AG09319 (cell line): ENCODE measurements at regions not wholly inside any gene's neighbourhood (a gene's known extent, or its start where the extent isn't known, plus 50 kb on each side); places are given as distances from the start of the nearest gene placed in this dataset.

ENCODE experiments used
- DNase-seq: peaks from one replicate; pipeline ENCODE4 v3.0.0-alpha.2; 2010; ENCODE audit warnings: low read depth; ENCODE audit errors: extremely low read depth
- TF ChIP-seq, protein P1 (sequence below): IDR thresholded peaks from 2 replicates; pipeline ENCODE4 v1.5.1; 2011; ENCODE audit warnings: low read depth, mild to moderate bottlenecking, inconsistent platforms, low read length, moderate library complexity

DNA sequence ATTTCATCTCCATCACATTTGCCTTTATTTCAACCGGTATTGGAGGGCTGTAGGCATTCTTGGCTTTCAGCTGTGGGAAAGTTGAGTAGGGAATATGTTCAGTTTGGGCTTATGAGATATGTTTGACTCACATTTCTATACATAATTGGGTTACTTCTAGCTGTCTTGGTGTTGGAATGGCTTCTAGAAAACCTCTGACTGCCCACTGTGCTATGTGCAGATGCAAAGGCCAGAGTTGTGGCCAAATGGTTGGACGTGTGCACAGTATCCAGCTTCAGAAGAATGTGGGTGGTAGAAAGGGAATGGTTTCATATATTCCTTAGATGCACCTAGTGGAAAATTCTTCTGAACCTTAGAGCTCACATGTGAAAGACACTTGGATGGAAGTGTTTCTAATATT is 92.6 kb upstream of the H2AZ1 start:
- no peak for DNase-seq
- TF ChIP-seq, protein P1, sequence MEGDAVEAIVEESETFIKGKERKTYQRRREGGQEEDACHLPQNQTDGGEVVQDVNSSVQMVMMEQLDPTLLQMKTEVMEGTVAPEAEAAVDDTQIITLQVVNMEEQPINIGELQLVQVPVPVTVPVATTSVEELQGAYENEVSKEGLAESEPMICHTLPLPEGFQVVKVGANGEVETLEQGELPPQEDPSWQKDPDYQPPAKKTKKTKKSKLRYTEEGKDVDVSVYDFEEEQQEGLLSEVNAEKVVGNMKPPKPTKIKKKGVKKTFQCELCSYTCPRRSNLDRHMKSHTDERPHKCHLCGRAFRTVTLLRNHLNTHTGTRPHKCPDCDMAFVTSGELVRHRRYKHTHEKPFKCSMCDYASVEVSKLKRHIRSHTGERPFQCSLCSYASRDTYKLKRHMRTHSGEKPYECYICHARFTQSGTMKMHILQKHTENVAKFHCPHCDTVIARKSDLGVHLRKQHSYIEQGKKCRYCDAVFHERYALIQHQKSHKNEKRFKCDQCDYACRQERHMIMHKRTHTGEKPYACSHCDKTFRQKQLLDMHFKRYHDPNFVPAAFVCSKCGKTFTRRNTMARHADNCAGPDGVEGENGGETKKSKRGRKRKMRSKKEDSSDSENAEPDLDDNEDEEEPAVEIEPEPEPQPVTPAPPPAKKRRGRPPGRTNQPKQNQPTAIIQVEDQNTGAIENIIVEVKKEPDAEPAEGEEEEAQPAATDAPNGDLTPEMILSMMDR, result no peak

DNA sequence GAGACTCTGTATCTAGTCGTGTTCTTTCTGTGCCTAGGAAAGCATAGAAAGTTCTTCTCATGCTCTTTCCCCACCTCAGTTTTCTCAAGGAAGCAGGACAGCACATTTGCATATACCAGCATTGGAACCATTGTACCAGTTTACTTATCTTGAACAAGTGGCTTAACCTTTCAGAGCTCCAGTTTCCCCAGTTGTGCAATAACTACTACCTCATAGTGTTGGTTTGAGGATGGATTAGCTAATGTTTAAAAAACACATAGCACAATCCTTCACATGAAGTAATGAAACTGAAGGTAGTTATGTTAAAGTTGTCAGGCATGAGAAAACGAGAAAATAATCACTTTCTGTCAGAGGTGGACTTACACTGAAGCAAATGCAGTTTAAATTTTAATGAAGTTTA is 92.2 kb upstream of the H2AZ1 start:
- TF ChIP-seq, protein P1, result no peak
- DNase-seq, result no peak

DNA sequence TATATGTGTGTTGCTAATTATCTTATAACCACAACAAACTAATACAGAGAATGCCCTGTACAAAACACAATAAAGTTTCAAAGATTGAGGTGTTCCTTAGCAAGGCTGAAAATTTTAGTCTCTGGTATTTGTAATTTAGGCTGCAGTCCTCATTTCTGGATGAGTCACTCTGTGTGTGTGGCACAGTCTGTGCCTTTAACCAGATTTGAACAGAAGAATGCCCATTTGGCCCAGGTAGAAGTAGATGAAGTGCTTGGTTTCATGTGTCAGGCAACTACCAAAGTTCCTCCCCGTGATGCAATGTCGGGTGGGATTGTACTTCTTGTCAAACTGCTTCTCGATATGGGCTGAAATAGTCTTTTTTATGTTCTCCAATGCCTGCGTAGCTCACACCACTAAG is 91.6 kb upstream of the H2AZ1 start:
- TF ChIP-seq, protein P1, result no peak
- DNase-seq, result no peak

DNA sequence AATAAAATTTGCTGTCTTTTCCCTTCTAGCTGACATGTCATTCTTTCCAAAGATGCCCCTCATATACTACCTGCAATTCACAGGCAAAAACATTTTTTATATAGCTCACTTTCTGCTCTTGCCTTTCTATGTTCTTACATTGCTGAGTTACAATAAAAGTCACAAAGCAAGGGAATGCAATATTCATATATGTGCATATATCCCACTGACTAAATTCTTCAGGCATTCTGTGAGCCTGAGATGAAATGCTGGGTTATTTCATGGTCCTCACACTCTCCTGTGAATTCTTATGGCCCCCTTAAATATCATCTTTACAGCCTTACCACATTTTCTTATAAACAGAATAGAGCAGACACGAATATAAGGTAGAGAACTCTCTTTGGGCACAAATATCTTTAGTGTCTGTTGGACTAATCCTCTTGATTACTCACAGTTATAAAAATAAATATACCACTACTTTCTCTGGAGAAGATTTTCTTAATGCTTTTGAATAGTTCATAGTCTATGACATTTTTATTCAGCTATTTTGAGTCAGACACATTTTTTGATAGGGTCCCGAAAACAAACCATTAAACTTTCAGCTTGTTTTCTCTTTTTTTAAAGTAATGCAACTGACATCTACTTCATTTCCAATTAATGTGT is 84.1 kb upstream of the H2AZ1 start:
- TF ChIP-seq, protein P1, result no peak
- DNase-seq, result no peak

DNA sequence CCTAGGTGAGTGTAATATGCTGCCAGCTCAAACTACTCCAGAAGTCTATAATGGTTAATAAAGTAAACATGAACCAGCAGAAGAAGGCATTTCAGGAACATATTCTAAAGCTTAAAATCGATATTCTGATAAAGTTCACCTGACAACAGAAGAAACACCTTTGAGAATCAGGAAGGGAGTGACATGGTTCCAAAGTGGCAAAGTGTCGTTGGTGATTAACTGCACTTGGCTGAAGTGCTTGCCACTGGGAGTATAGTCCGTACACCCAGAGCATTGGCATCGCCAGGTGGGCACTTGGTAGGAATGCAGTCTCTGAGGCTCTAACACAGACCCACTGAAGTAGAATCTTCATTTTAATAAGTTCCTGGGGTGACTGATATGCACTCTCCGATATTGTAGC is 76.0 kb upstream of the H2AZ1 start:
- TF ChIP-seq, protein P1, result no peak
- DNase-seq, result no peak

DNA sequence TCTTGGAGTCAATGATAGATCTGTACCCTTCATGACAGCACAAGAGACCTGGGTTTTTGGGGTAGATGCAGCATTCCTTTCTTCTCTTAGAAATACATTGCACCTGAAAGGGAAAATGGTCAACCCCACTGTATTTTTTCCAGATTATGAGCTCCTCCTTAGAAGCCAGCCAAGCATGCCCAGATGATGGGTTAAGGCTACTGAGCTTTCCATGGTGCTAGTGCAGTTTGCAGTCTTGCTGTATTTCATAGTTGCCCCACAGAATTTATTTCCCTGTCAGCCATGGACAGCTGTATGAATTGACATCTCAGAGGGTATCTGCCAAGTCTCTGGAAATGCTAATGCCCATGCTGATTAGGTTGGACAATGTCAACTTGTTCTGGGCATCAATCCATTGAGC is 73.7 kb upstream of the H2AZ1 start:
- no peak for DNase-seq
- TF ChIP-seq, protein P1, result no peak

DNA sequence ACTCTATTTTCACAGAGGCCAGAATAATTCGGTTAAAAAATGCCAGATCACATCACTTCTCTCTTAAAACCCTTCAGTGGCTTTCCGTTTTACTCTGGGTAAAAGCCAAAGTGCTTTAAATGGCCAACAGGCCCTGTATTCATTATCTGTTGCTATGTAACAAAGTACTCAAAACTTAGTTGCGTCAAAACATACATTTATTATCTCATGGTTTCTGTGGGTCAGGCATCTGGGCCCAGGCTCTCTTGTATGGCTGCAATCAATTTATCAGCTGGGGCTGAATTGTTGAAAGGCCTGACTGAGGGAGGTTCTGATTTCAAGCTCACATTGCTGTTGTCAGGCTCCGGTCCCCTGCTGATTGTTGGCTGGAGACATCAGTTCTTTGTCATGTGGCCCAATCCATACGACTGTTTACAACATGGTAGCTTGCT is 72.7 kb upstream of the H2AZ1 start:
- TF ChIP-seq, protein P1, result no peak
- no peak for DNase-seq
